HG03060 (cell line): ENCODE measurements at regions not wholly inside any gene's neighbourhood (a gene's known extent, or its start where the extent isn't known, plus 50 kb on each side); places are given as distances from the start of the nearest gene placed in this dataset.
"Not testable (repeated sequence)": the region's sequence is repeated elsewhere in the genome, so short reads cannot be mapped to it uniquely, and the experiment has no call there.

Experiments
- ATAC-seq: cut with Tn5 transposase; IDR thresholded peaks from one replicate; pipeline ENCODE4 v1.9.1; 2021; ENCODE audit warnings: low read depth, moderate number of reproducible peaks; ENCODE audit not compliant: unreplicated experiment

- ATAC-seq, result not testable (repeated sequence)
These were observed 670.1 kb downstream of the TMEM121 start for GRCh38 chr14:106196459-106196858.

- not testable (repeated sequence) for ATAC-seq
These were observed 670.9 kb downstream of the TMEM121 start for GRCh38 chr14:106197264-106197663.

DNA sequence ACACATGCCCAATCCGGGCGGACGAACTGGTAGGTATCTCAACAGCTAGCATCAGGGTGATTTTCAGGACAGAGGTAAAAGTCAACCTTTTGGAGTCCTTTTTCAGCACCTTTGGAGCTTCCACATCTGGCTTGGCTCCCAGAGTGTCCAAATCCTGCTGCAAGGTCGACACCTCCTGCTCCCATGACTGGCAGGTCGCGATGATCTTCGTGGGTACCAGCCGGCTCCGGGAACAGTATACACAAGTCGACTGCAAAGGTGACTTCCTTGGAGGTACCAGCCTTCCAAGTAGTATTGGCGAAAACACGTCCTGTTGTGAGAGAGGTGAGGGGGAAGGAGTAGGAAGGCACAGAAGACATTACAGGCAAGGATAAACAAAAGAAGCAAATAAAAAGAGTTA lies 672.7 kb downstream of the TMEM121 start:
- no peak for ATAC-seq

DNA sequence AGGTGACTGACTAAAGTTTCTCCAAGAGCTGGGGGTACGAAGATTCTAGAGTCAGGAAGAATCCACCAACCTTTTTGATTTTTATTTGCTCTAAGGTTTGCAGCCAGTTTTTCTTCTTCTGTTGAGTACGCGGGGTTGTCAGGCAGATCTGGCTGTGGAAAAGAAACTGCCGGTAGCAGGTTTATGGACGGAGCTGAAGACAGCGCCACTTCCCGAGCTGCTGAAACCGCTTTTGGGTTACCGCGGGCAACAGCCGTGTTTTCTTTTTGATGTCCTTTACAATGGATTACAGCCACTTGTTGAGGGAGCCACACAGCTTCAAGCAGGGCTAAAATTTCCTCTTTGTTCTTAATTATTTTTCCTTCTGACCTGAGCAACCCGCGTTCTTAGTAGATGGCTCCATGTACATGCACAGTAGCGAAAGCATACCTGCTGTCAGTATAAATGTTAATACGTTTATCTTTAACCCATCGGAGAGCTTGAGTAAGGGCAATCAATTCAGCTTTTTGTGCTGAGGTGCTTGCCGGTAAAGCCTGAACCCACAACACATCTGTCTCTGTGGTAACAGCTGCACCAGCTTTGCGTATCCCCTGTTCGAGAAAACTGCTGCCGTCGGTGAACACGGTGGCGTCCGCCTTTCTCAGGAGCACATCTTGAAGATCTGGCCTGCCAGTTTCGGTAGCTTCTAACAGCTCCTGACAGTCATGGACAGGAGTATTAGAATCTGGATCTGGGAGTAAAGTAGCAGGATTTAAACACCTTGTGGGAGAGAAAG lies 674.3 kb downstream of the TMEM121 start:
- ATAC-seq, result no peak

GRCh38 chr14:106201376-106201775 lies 675.0 kb downstream of the TMEM121 start:
- ATAC-seq, result no peak

- ATAC-seq, result no peak
These were observed 677.1 kb downstream of the TMEM121 start for GRCh38 chr14:106203438-106203837.

DNA sequence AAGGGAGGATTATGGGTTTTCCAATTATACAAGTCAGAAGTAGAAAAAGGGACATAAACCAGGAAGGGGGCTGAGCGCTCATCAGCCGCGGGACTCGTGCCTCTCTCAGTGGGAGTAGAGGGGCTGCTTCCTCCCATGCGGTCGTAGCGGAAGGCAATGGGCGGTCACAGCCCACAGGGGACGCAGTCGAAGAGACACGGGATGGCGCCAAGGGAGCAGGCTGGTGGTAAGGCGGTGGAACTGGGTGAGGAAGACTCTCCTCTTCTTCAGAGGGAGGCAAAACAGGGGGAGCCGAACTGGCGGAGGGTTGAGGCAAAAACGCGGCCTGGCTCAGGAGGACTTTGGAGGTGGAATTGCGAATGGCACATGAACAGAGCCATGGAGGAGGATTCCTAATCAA lies 677.7 kb downstream of the TMEM121 start:
- ATAC-seq, result no peak

DNA sequence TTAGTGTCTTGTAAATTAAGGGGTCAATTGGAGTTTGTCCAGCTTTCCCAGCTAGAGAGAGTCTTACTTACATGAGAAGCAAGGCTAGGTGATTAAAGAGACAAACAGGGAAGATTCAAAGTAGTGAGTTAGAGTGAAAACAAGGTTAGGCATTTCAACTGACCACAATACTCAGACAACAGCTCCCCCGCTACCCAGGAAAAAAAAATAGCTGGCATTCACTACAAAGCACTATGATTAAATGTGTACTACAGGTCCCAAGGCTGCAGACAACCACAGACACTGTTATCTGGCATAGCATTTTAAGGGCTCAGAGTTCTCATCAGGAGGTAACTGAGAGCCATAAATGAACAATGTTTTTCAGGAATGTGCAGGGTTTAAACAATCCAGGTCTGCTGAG lies 680.9 kb downstream of the TMEM121 start:
- no peak for ATAC-seq

DNA sequence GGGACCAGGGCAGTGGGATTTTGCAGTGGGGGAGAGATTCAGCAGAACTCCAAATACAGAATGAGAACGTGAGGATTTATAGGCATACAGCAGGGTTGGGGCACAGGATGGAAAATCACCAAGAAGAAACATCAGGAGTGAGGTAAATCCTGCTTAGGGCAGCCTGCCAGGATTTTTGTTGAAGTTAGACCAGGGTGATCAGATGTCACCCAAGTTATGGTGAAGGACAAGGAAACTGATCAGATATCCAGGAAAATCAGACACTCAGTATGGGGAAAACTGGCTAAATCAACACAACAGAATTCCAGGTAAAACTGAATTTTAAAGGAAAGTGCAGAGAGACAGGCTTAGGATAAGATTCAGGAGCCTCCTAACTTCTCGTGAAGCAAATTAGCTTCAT lies 682.4 kb downstream of the TMEM121 start:
- no peak for ATAC-seq

DNA sequence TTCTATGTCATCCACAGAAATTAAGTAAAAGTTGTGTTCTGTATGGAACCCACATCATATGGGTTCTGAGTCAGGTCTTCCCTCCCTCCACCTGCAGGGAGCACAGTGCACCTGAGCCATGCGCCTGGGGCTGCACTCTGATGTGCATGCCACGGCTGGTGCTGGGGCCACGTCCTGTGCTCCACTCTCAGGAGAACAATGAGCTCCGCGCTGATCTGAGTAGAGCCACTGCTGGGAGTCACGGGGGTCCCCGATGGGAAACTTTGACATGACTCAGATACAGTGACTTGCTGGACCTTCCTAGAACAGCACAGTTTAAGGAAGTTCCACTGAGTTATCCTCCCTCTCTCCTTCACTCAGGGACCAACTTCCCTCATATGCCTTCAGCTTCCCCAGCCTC lies 683.4 kb downstream of the TMEM121 start:
- no peak for ATAC-seq

- no peak for ATAC-seq
These were observed 684.3 kb downstream of the TMEM121 start for GRCh38 chr14:106210650-106211049.

DNA sequence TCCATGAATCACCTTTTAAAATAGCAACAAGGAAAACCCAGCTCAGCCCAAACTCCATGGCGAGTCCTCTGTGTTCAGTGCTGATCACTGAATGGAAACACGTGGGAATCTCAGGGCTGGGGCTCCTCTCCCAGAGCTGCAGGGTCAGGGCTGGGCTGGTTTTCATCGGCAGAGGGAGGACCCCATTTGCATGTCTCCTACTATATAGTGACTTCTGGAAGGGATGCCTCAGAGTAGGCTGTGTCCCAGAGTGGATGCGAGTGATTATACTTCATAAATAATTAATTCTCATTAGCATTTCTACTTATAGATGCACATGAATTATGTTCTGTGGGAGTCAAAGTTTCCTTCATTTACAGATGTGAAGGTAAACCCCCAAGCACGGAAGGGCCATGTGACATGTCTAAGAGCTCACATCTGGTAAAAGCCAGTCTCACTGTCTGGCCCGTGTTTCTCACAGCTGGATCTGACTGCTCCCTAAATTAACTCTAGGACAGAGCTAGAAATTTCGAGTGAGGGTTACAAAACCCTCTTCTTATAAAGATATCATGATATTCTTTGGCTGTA lies 685.0 kb downstream of the TMEM121 start:
- no peak for ATAC-seq

DNA sequence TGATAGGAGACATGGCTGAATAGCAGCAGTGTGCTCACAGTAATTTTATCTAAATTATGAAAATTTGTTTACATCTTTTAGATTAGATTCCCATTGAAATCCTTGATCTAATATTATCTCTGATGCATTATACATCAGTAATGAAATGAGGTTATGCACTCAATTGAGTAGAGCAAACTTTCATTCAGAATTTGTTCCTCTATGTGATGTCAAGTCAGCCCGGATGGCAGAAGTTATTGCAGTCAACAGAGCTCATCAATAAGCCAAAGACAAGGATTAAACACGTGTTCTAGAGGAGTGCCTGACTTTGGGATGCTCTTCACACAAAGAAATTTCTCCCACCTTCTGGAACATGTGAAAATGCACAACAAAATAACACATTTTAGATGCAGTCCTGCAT lies 688.8 kb downstream of the TMEM121 start:
- no peak for ATAC-seq

- no peak for ATAC-seq
These were observed 690.3 kb downstream of the TMEM121 start for GRCh38 chr14:106216679-106217078.

DNA sequence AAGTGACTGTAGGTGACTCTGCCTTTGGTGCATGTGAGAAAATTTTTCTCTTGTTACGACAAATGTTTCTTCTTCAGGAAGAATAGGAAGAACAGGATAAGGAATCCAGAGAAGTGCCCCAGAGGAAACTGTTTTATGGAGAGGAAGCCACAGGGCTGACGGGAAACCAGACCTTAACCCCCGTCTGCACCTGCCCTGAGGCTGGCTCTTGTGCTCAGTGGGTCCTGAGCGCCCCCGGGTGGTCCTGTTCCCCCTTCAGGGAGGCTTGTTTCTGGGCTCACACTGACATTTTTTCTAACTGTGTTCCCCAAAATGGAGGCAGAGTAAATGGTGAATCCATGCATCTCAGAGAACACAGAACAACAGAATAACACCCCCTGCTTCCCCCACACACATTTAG lies 691.8 kb downstream of the TMEM121 start:
- no peak for ATAC-seq

DNA sequence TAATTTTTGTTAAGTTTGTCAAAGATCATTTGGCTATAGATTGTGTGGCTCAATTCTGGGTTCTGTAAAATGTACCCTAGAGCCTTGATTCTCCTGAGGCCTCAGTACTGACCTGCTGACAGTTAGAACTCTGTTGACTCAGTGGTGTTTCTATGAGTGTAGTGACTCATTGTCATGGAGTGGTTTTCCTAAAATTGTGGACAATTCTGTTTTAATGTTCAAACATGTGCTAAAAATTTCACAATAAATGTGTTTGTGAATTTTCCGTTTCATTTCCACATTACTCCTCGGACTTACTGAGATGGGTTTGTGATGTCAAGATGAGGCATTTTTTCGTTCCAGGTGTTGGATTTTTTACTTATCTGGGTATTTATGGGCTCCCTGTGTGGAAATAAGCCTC lies 695.9 kb downstream of the TMEM121 start:
- no peak for ATAC-seq

GRCh38 chr14:106222731-106223130 lies 696.3 kb downstream of the TMEM121 start:
- ATAC-seq, result no peak

GRCh38 chr14:106227793-106228192 lies 701.4 kb downstream of the TMEM121 start:
- no peak for ATAC-seq

DNA sequence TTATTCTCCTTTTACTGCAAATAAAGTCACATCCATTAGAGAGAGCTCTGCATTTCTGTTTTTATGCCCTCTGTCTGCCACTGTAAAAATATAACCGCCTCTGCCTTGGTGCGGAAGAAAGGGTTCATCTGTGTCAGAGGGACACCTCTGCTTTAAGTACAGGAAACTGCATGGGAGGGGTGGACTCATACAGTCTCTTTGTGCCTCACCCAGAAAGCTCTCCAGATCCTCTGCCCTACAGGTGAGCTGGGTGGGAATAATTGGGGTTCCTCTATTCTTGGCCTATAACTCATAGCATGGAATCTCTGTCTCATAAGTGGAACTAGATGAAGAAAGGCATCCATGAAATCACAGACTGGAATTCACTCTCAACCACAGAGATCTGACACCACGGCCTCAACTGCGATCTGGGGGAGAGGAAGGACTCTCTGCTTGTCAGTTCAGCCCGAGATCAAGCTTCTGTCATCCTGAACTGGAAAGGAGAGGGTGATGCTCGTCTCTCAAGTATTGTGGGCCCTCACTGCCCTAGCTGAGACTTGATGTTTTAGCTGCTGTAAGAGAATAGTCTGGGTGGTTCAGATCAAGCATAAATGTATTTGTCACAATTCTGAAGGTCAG lies 702.3 kb downstream of the TMEM121 start:
- no peak for ATAC-seq

DNA sequence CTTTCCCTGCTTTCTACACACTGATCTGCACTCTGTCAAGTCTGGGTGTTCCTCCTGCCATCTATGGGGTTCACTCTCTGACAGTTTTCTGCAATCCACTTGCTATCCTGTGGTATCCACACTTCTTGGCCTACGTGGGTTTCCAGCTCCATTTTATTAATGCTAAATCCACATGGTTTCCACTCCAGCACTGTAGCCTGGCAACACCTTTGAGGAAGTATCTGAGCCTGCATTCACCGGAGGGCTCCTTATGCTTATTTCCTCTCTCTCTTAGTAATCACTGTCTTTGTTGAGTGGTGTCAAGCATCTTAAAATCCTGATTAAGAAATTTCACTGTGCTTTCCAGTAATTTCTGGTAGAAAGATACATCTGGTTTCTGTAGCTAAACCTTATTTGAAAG lies 703.7 kb downstream of the TMEM121 start:
- ATAC-seq, result no peak

DNA sequence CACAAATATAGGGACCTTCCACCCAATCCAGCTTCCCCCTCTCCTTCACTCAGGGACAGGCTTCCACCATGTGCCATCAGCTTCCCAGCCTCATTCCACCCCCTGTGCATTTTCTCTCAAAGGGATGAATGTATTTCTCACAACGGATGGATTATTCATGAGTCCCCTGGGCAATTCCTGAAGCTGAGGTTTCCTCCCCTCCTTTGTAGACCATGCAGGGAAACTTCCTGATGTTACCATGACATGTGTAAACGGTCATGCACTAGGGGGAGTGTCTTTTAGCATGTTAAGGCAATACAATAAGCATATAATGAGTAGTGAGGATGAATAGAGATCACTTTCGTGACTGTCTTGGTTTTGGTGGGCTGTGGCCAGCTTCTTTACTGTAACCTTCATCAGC lies 706.8 kb downstream of the TMEM121 start:
- ATAC-seq, result not testable (repeated sequence)
